H1 (cell line): ENCODE measurements at regions not wholly inside any gene's neighbourhood (a gene's known extent, or its start where the extent isn't known, plus 50 kb on each side); places are given as distances from the start of the nearest gene placed in this dataset.

Experiments
- CTCF ChIA-PET: fragments of 300-600 bp; sonication (Branson Sonifier 250); formaldehyde crosslinking; loops from one replicate; lab custom pipeline; 2021; ENCODE audit not compliant: partially characterized antibody; lab: Charles Lee
- POLR2A ChIA-PET: fragments of 300-600 bp; sonication (Branson Sonifier 250); formaldehyde crosslinking; loops from one replicate; lab custom pipeline; 2021; ENCODE audit warnings: inconsistent platforms; ENCODE audit not compliant: partially characterized antibody; lab: Charles Lee
- DNase-seq, 2 experiments: peaks; one replicate each; pipeline versions ENCODE4 v3.0.0 to v3.0.0-alpha.2; 2010 to 2022; ENCODE audit warnings: low spot score in 2 of 2, low read depth in 1 of 2, mixed read lengths in 1 of 2
- FAIRE-seq: peaks from 2 replicates; lab custom pipeline; 2011; peaks lifted over from hg19 to GRCh38; lab: Jason Lieb, UNC
- H2AFZ ChIP-seq: 2 replicates; pipeline ENCODE4 v1.8.1; 2012; ENCODE audit warnings: low read length, inconsistent platforms
- H2AK5ac ChIP-seq: 2 replicates; pipeline ENCODE4 v1.6.1; 2013; ENCODE audit warnings: low read depth, low read length
- H2BK120ac ChIP-seq: replicated peaks from 2 replicates; pipeline ENCODE3; 2013; ENCODE audit warnings: low read depth, low read length, inconsistent platforms
- H2BK12ac ChIP-seq: 2 replicates; pipeline ENCODE4 v1.6.1; 2013; ENCODE audit warnings: low read depth, low read length
- H2BK15ac ChIP-seq: 2 replicates; pipeline ENCODE4 v1.6.1; 2013; ENCODE audit warnings: low read length
- H2BK20ac ChIP-seq: 2 replicates; pipeline ENCODE4 v1.6.1; 2013; ENCODE audit warnings: low read length
- H2BK5ac ChIP-seq: 2 replicates; pipeline ENCODE4 v1.6.1; 2013; ENCODE audit warnings: low read depth, low read length
- H3K14ac ChIP-seq: 2 replicates; pipeline ENCODE4 v1.6.1; 2013; ENCODE audit warnings: inconsistent platforms; ENCODE audit not compliant: insufficient read length
- H3K18ac ChIP-seq: 2 replicates; pipeline ENCODE4 v1.6.1; 2013; ENCODE audit warnings: low read length; ENCODE audit errors: extremely low read depth
- H3K23ac ChIP-seq: 2 replicates; pipeline ENCODE4 v1.6.1; 2013; ENCODE audit warnings: inconsistent platforms; ENCODE audit not compliant: insufficient read length
- H3K23me2 ChIP-seq: 2 replicates; pipeline ENCODE4 v1.6.1; 2013; ENCODE audit warnings: low read depth, low read length
- H3K27ac ChIP-seq: 2 replicates; pipeline ENCODE4 v1.6.1; 2011; ENCODE audit warnings: low read depth, low read length, inconsistent platforms
- H3K27me3 ChIP-seq, 4 experiments: replicated peaks in 1 of 4; 1 replicate in 1 of 4; 2 replicates in 3 of 4; pipeline versions ENCODE4 v1.6.1 to v1.8.1; 2011 to 2013; ENCODE audit warnings: low read length in 3 of 4, mild to moderate bottlenecking in 3 of 4, inconsistent platforms in 2 of 4, mixed read lengths in 2 of 4, moderate library complexity in 1 of 4; ENCODE audit not compliant: control insufficient read depth in 3 of 4, insufficient read depth in 3 of 4; ENCODE audit errors: extremely low read depth in 1 of 4
- H3K36me3 ChIP-seq, 4 experiments: 2 replicates each; pipeline versions ENCODE4 v1.6.1 to v1.8.1; 2011 to 2013; ENCODE audit warnings: mild to moderate bottlenecking in 4 of 4, low read length in 3 of 4, moderate library complexity in 2 of 4, control low read depth in 1 of 4, inconsistent platforms in 1 of 4; ENCODE audit not compliant: insufficient read depth in 4 of 4, control insufficient read depth in 2 of 4
- H3K4ac ChIP-seq: replicated peaks from 2 replicates; pipeline ENCODE3; 2013; ENCODE audit warnings: low read length, low read depth, mixed read lengths, inconsistent platforms; ENCODE audit not compliant: insufficient read length
- H3K4me1 ChIP-seq, 4 experiments: replicated peaks in 1 of 4; 1 replicate in 1 of 4; 2 replicates in 3 of 4; pipeline versions ENCODE4 v1.6.1 to v1.8.1; 2011 to 2013; ENCODE audit warnings: low read length in 3 of 4, inconsistent platforms in 2 of 4, mixed read lengths in 1 of 4; ENCODE audit not compliant: insufficient read depth in 4 of 4, control insufficient read depth in 3 of 4
- H3K4me2 ChIP-seq, 2 experiments: 2 replicates each; pipeline versions ENCODE4 v1.6.1 to v1.8.1; 2011 to 2013; ENCODE audit warnings: low read depth in 2 of 2, low read length in 2 of 2, control low read depth in 1 of 2, inconsistent platforms in 1 of 2, mild to moderate bottlenecking in 1 of 2; ENCODE audit not compliant: insufficient read depth in 1 of 2
- H3K4me3 ChIP-seq, 4 experiments: fragments of 200-600, 300-600 bp in 1 of 4; sonication (generic), shearing (Covaris generic), sonication (Bioruptor Twin) in 1 of 4; 2 replicates each; pipeline versions ENCODE4 v1.5.1 to v1.8.1; 2011 to 2016; ENCODE audit warnings: low read length in 4 of 4, low read depth in 3 of 4, control low read depth in 2 of 4, inconsistent platforms in 2 of 4, mild to moderate bottlenecking in 2 of 4, mixed read lengths in 1 of 4, moderate library complexity in 1 of 4; ENCODE audit not compliant: insufficient read depth in 2 of 4; ENCODE audit errors: extremely low read depth in 1 of 4
- H3K56ac ChIP-seq: replicated peaks from 2 replicates; pipeline ENCODE3; 2013; ENCODE audit warnings: low read depth, mild to moderate bottlenecking, mixed read lengths, low read length, inconsistent platforms; ENCODE audit not compliant: insufficient read length
- H3K79me1 ChIP-seq: 2 replicates; pipeline ENCODE4 v1.6.1; 2013; ENCODE audit warnings: low read depth, low read length, control low read depth
- H3K79me2 ChIP-seq, 2 experiments: 2 replicates each; pipeline versions ENCODE4 v1.6.1 to v1.8.1; 2012 to 2013; ENCODE audit warnings: low read length in 2 of 2, mild to moderate bottlenecking in 2 of 2, inconsistent platforms in 1 of 2; ENCODE audit not compliant: insufficient read depth in 2 of 2, control insufficient read depth in 1 of 2
- H3K9ac ChIP-seq, 4 experiments: replicated peaks in 1 of 4; 1 replicate in 1 of 4; 2 replicates in 3 of 4; pipeline versions ENCODE4 v1.6.1 to v1.8.1; 2011 to 2013; ENCODE audit warnings: low read depth in 3 of 4, low read length in 3 of 4, control low read depth in 2 of 4, mild to moderate bottlenecking in 2 of 4, moderate library complexity in 2 of 4, inconsistent platforms in 1 of 4; ENCODE audit errors: extremely low read depth in 1 of 4
- H3K9me3 ChIP-seq, 2 experiments: 2 replicates each; pipeline versions ENCODE4 v1.6.1 to v1.8.1; 2012 to 2013; ENCODE audit warnings: mild to moderate bottlenecking in 2 of 2, moderate library complexity in 2 of 2, control low read depth in 1 of 2, inconsistent platforms in 1 of 2, low read depth in 1 of 2, low read length in 1 of 2, mixed read lengths in 1 of 2; ENCODE audit not compliant: insufficient read depth in 2 of 2
- H4K20me1 ChIP-seq, 2 experiments: replicated peaks in 1 of 2; 2 replicates each; pipeline versions ENCODE3 to v1.8.1; 2011 to 2013; ENCODE audit warnings: inconsistent platforms in 2 of 2, low read length in 2 of 2, mild to moderate bottlenecking in 1 of 2; ENCODE audit not compliant: insufficient read depth in 2 of 2, control insufficient read depth in 1 of 2
- H4K5ac ChIP-seq: 2 replicates; pipeline ENCODE4 v1.6.1; 2013; ENCODE audit warnings: low read length, low read depth, mixed read lengths, inconsistent platforms; ENCODE audit not compliant: insufficient read length
- H4K8ac ChIP-seq: 2 replicates; pipeline ENCODE4 v1.8.0; 2013; ENCODE audit warnings: mild to moderate bottlenecking, moderate library complexity, low read length, inconsistent platforms; ENCODE audit not compliant: insufficient read depth; ENCODE audit errors: extremely low read depth
- H4K91ac ChIP-seq: replicated peaks from 2 replicates; pipeline ENCODE3; 2013; ENCODE audit warnings: low read length, mixed read lengths, inconsistent platforms; ENCODE audit not compliant: insufficient read length
- BACH1 ChIP-seq: IDR thresholded peaks from 2 replicates; pipeline ENCODE4 v1.6.1; 2012; ENCODE audit warnings: low read length, improper control_type of control experiment
- CBX5 ChIP-seq: fragments of 300-800, 300-1000 bp; sonication (generic); IDR thresholded peaks from 2 replicates; pipeline ENCODE4 v1.7.1; 2016; ENCODE audit warnings: antibody characterized with exemption, low read length, low read depth
- CBX8 ChIP-seq: fragments of 300-800, 300-1000 bp; sonication (generic); IDR thresholded peaks from 2 replicates; pipeline ENCODE4 v1.7.1; 2016; ENCODE audit warnings: low read depth, low read length, borderline replicate concordance
- CEBPB ChIP-seq: IDR thresholded peaks from 2 replicates; pipeline ENCODE4 v1.6.1; 2012; ENCODE audit warnings: low read depth, low read length
- CREB1 ChIP-seq: IDR thresholded peaks from 2 replicates; pipeline ENCODE4 v1.6.1; 2012; ENCODE audit warnings: inconsistent platforms
- GABPA ChIP-seq: IDR thresholded peaks from 2 replicates; pipeline ENCODE4 v1.6.1; 2011; ENCODE audit warnings: mild to moderate bottlenecking, low read length, moderate library complexity, borderline replicate concordance; ENCODE audit not compliant: insufficient read depth
- KDM5A ChIP-seq: fragments of 200-600 bp; IDR thresholded peaks from 2 replicates; pipeline ENCODE4 v1.7.1; 2012; ENCODE audit warnings: mild to moderate bottlenecking, low read length, inconsistent platforms, mixed read lengths
- NRF1 ChIP-seq: IDR thresholded peaks from 2 replicates; pipeline ENCODE4 v1.6.1; 2011; ENCODE audit warnings: mild to moderate bottlenecking, low read depth, low read length, improper control_type of control experiment
- RAD21 ChIP-seq, 2 experiments: IDR thresholded peaks in 1 of 2; conservative IDR thresholded peaks in 1 of 2; 2 replicates each; pipeline ENCODE4 v1.6.1; 2011; ENCODE audit warnings: low read depth in 2 of 2, low read length in 2 of 2, improper control_type of control experiment in 1 of 2, inconsistent platforms in 1 of 2, mild to moderate bottlenecking in 1 of 2, moderate library complexity in 1 of 2
- RBBP5 ChIP-seq: IDR thresholded peaks from 2 replicates; pipeline ENCODE4 v1.7.1; 2012; ENCODE audit warnings: low read depth, mild to moderate bottlenecking, inconsistent platforms, low read length, moderate library complexity, borderline replicate concordance
- SRF ChIP-seq: IDR thresholded peaks from 2 replicates; pipeline ENCODE4 v1.6.1; 2011; ENCODE audit warnings: mild to moderate bottlenecking, low read depth, low read length, moderate library complexity
- TAF7 ChIP-seq: optimal IDR thresholded peaks from 2 replicates; pipeline ENCODE3; 2011; ENCODE audit warnings: low read depth, mild to moderate bottlenecking, inconsistent platforms, low read length, moderate library complexity, borderline replicate concordance
- TBP ChIP-seq: IDR thresholded peaks from 2 replicates; pipeline ENCODE4 v1.6.1; 2011; ENCODE audit warnings: low read depth, low read length, improper control_type of control experiment
- TCF12 ChIP-seq: IDR thresholded peaks from 2 replicates; pipeline ENCODE4 v1.6.1; 2011; ENCODE audit warnings: low read depth, mild to moderate bottlenecking, low read length
- WGBS, 2 experiments: shearing (Covaris generic) in 1 of 2; methylation state at CpG; one replicate each; pipeline versions ENCODE4 v1.1.6 to v1.1.7; 2013 to 2015; ENCODE audit warnings: low lambda C conversion rate in 2 of 2, mixed read lengths in 2 of 2, inconsistent platforms in 1 of 2, low coverage in 1 of 2, missing lambda C conversion rate in 1 of 2; ENCODE audit not compliant: insufficient replicate concordance in 2 of 2, insufficient coverage in 1 of 2, insufficient read length in 1 of 2; ENCODE audit errors: extremely low coverage in 1 of 2, missing lambda C conversion rate in 1 of 2; 5-methylcytosine and 5-hydroxymethylcytosine counted together

DNA sequence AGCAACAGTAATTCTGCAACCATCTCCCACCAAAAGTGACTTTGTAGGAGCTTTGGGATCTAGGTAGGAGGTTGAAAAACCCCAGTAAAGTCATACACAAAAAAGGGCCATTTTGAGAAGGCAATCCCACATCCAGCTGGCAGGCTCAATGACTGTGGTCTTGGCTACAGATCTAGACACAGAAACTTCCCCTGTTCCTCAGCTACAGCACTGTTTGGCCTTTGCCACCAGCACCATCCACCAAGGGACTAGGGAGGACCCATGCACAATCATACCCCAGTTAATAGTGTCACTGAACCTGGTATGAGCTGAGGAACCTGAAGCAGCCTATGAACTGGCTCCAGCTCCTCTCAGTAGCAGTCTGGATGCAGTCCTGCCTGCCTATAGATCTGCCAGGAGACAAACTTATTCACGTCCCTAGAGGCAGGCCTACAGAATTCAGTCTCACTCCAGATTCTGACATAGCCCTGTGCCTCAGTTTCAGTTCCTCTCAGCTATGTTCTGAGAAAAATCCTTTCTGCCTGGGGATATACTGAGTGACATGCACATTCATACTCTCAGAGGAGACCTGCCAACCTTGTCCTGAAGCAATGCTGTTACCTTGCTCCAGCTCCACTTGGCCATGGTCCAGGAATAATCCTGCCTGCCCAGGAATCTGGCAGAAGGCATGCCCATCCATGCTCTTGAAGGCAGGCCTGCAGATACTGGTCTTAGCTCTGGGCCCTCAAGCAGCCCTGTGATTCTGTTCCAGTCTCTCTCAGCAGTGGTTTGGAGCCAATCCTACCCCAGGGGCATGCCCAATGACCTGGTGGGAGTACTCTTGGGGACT is 2048.3 kb upstream of the PCDH20 start:
- Histone ChIP-seq H4K8ac (no peak overlapping the region), H2BK5ac (no peak overlapping the region), H2AFZ (peak overlapping the region; percentile 62; the same call in 1 of the 2 replicates), H3K4me3 (no peak overlapping the region), H3K9me3 (no peaks in the 10 kb centered on the region), H3K79me2 (no peaks in the 10 kb centered on the region), H2BK20ac (no peak overlapping the region), H2BK15ac (no peak overlapping the region), H3K4me1 (no peaks in the 10 kb centered on the region), H4K5ac (no peak overlapping the region), H3K14ac (no peak overlapping the region), H3K79me1 (no peaks in the 10 kb centered on the region), H4K20me1 (no peaks in the 10 kb centered on the region), H3K23ac (no peak overlapping the region), H3K9ac (no peak overlapping the region), H3K18ac (no peak overlapping the region), H2BK120ac (no peak overlapping the region), H3K56ac (no peak overlapping the region), H3K27me3 (no peaks in the 10 kb centered on the region), H3K36me3 (no peaks in the 10 kb centered on the region), H3K27ac (no peak overlapping the region), H3K4ac (no peak overlapping the region), H3K4me2 (no peak overlapping the region), H4K91ac (no peak overlapping the region), H2BK12ac (no peak overlapping the region), H3K23me2 (no peaks in the 10 kb centered on the region), H2AK5ac (no peak overlapping the region)
- FAIRE-seq = no peak
- WGBS, 2 experiments = 83% methylated on average over 1 of the region's 1 CpG; no CpG with 5 or more reads in 1 of the 2 experiments
- ChIA-PET POLR2A (interaction anchor here (0.9 kb wide), 1 partner anchor 9 kb away, joined by 3 read pairs; no protein-coding TSS in a partner anchor), CTCF (interaction anchor here (0.8 to 0.9 kb wide), 2 partner anchors 11 to 1332 kb away, joined by 3 to 4 read pairs; no protein-coding TSS in a partner anchor)
- DNase-seq = no peak
- TF ChIP-seq TCF12 (no peak), GABPA (no peak), CBX8 (no peak), TBP (no peak), CEBPB (no peak), CREB1 (no peak), NRF1 (no peak), TAF7 (no peak), BACH1 (no peak), RAD21 (IDR thresholded peaks at IDR 0.05 in 1 of 2, conservative IDR thresholded peaks at IDR 0.05 in 1 of 2; ENCODE audit: low read depth in 2 of 2, low read length in 2 of 2) (no peak), SRF (no peak), RBBP5 (no peak), KDM5A (no peak), CBX5 (no peak)
